Activated T-helper 1 cell treated with anti-CD3 and anti-CD28 coated beads, Interleukin-2, amount 50 U/mL, for 16 hours (primary cell): ENCODE measurements at regions not wholly inside any gene's neighbourhood (a gene's known extent, or its start where the extent isn't known, plus 50 kb on each side); places are given as distances from the start of the nearest gene placed in this dataset.

Experiments
- DNase-seq, 2 donors: peaks; one replicate each; pipeline ENCODE4 v3.0.0-alpha.2; 2020; ENCODE audit warnings: low read depth in 1 of 2, low spot score in 1 of 2

DNA sequence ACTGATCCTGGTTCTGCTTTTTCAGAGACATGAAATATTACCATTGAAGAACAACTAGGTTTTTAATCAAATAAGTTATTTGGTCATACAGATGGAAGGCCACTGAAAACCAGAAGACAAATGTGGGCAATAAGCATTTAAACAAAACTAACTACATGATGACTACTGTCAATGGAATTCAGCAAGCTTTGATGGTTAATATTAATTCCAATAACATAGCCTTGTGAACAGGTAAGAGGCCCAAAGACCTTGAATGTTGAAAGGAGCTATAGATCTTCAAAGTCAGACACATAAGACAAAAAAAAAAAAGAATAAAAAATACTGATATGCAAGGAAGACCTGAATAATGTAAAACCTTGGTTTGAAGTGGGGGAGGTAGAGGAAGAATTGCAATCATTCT, 1955.6 kb upstream of the CELF4 start:
- DNase-seq = no peak

- DNase-seq = no peak
Measured at GRCh38 chr18:39519741-39520140, 1954.1 kb upstream of the CELF4 start.

DNA sequence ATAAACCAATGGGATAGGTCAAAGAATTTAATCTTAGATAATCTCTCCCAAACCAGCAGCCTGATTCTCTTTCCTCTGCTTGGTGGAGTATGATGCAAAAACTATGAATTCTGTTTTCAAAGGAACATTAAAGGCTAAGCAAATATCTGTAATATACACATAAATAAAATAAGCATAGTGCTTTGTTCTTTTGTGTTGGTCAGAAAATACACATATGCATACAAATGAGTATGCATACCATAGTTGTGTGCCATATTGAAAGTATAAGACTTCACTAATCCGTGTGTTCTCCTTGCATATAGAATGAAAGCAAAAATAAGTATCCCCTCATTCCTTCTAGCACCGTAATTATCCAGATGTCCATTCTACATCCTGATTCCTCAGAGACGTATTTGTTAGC, 1949.7 kb upstream of the CELF4 start:
- no peak for DNase-seq

DNA sequence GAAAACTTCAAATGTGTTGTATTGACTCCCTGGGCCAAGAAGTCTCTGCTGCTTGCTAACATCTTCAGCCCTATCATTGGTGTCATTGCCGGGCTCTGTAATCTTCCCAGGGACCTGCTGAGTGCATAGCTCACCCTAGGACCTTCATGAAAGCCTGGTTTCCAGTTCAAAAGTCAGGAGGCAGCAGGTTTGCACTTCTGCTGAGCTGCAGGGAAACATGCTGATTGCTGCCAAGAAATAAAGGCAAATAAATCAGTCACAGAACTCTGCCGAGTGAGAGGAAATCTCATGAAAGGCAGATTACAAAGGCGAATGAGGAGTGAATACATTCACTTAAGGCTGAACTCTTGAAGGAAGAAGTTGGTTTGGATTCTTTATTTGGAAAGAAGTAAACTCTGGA, 1947.6 kb upstream of the CELF4 start:
- DNase-seq = no peak

DNA sequence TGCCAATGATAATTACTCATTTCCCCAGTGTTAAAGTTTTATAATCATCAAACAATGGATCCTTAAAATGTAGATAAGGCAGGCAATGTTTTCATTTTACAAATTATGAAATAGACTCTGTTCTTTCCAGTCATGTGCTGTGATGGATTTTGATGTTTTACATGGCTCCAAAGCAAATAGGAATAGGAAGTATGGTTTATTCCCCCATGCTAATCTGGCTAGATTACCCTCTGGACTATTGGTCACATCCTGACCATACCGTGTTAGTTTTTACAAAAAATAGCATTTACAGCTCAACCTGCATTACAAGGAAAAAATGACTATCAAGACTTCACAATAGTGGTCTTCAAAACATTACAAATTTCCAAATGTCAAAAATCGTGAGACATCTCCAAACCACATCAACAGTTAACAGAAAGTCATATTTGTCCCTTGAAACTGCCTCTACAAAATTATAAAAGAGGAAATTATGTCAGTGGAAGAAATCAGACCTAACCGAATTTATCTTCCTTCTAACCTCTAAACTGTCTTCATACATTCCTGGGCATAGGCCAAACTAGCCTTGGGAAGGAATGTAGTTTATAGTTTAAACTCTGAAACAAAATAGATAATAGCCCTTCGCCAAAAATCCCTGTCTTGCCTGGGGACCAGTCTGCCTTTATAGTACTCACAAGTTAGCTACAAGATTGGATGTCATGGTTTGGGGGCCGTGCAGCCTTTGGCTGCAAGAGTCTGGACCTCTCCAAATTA, 1941.2 kb upstream of the CELF4 start:
- DNase-seq = no peak

DNA sequence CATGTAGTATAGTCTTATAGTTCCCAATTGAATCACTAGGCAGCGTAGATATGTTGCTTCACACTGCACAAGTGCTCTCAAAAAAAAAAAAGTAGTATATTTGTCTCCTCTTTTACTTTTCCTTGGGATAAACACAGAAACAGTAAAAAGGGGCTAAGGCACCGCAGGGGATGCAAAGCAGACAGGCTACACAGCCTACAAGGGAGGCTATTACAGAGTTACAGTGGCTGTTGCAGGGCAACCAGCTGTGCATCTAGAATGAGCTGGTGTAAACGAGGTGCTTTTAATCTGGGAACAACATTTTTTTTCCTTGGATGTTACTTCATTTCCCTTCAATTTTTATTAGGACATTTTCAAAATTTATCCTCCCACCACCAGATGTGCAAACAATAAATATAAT, 1934.7 kb upstream of the CELF4 start:
- DNase-seq = no peak

DNA sequence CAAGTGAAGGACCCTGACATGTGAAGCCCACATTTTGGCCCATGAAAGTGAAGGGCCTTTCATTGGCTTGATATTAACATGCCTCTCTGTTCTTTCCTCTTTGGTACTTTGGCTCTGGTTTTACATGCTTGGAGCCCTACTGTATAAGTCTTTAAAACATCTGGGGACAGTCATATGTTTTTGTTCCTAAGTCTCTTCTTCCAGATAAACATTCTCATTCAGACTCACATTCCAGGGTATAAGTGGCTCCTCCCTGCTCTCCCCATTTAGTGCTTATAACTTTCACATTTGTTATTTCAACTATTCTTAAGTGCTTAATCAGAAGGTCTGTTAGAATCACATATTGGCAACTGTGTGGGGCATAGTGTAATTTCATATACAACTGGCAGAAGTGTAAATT, 1932.2 kb upstream of the CELF4 start:
- DNase-seq = no peak

DNA sequence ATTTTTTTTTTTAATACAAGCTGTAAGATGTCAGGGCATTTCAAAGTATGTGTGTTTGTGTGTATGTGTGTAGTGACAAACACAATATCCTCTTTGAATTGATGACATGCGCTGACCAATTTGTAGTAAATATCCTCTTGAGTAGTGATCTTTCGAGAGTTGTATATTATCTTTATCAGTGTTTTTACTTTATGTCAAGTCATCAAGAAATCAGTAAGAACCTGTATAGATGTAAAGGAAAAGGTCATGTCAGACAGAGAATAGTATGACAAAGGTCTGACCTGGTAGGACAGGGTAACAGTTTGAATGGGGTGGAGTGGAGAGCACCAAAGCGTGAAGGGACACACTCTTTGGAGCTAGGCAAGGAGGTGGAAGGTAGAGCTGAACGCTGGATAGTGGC, 1931.4 kb upstream of the CELF4 start:
- DNase-seq = no peak

DNA sequence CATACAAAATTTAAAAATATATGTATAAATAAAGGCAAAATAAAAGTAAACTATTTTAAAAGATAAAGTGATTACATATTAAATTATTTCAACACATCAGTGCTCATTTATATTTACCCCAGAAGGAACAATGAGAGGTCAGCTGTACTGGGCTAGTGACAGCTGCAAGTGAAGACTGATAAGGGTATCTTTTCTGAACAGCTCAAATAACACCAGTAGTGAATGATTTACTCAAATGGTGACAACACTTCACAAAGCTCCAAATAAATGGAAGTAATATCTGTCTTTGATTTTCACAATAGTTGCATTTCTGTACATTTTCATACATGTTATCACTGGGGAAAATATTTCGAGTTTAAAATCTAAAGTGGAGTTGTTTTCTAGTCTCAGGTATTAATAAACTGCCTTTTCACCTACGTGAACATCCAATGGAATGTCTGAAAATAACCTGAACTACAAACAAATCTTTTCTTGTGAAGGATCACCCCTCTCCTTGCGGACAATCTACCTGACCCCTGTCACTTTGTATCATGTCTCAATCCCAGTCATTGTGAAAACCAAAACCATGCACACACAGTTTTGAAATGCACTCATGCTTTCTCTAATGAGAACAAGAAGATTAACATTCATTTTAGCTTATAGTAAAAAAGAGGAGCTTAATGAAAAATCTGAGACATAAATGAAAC, 1928.8 kb upstream of the CELF4 start:
- DNase-seq = no peak

GRCh38 chr18:39491408-39491807, 1925.8 kb upstream of the CELF4 start:
- DNase-seq = no peak

DNA sequence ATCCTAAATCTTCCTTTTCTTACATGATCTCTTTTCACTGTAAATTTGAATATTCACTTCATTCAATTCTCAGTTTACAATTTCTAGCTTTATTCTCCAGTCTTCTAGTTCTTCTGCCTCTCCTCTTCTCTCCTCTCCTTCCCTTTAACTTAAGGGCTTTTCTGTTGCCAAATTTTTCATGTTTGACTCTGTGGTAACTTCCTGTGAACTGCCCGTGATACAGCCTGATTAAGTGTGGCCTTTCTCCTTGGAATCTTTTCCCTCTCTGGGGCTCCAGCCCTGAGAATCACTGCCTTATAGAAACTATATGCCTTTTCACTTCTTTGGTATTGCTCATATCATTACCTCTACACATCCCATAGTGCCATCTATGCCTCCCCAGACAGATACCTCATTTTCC, 1923.8 kb upstream of the CELF4 start:
- no peak for DNase-seq

DNA sequence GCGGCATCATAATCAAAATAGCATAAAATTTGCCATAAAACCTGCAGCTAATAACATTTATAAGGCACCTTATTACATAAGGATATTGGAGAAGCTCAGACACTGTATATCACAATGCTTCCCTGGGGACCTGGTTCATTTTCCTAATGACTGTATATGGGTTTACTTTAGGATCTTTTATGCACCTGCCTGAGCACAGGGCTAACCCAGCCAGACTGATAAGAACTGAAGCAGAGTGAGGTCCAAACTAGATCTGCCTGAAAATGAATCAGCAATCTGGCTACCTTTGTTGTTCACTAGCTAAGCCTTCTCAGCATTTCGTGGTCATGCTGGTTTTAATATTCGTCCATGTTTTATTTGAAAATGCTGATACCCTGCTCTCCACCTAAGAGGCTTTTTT, 1922.3 kb upstream of the CELF4 start:
- no peak for DNase-seq

- DNase-seq = no peak
Measured at GRCh38 chr18:39486268-39486667, 1920.7 kb upstream of the CELF4 start.

- no peak for DNase-seq
Measured at GRCh38 chr18:39485696-39486095, 1920.1 kb upstream of the CELF4 start.

DNA sequence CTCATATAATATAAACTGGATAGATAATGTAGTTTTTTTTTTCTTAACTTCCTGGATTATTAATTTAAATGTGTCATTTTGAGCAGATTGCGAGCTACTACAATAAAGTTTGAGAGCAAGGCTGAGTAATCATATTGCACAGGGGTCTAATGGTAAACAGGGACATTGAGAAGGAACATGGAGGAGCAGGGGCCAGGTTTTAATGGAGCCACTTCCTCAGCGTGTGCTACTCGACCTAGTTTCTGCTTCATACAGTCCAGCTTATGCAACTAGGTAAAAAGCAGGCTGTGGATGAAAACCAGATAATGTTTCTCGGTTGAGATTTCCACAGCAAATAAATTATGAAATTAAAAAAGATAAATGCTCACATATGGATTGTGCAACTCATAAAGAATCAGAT, 1915.7 kb upstream of the CELF4 start:
- no peak for DNase-seq

DNA sequence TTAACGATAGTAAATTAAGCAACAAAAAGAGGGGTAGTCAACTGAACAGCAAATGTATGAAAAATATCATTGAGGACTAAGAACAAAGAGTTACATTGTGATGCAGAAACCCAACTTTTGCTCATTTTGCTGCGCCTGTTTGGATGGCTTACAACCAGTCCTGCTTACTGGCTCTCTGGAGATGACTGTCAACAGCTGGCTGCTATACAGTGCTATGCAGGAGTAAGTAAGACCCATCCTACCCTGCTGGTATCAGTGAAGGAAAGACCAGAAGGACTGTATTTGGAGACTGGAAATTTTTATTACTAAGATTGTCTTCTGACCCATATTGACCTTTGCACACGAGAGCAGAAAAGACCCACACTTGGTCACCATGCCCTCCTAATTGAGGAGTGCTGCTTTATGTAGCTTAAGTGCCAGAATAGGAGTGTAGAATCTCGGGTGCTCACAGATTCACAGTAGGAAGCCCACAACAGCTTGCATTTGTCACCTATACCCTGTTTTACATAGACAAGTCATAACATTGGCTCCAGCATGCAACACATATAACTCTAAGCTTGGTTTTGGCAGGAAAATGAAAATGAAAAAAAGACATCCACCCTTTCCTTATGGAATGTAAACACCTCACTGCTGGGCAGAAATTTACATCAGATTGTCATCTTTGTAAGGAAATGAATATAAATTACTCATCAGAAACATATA, 1915.0 kb upstream of the CELF4 start:
- no peak for DNase-seq

DNA sequence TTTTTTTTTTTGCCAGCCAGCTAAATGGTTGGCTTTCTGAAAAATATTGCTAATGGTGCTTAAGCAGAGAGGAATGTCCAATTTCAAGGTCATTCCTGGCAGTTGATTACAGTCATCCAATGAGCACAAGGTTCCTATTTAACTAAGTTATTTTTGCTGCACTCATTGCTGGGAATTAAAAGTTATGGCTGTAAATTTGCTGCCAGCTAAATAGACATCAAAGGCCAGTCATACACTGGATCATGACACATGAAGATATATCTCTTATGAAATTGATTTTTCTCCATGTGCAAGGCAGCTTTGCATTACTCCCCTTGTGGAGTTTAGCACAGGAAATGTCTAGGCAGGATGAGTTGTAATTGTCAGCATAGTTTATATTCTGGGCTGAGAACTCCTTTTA, 1898.4 kb upstream of the CELF4 start:
- DNase-seq = no peak

DNA sequence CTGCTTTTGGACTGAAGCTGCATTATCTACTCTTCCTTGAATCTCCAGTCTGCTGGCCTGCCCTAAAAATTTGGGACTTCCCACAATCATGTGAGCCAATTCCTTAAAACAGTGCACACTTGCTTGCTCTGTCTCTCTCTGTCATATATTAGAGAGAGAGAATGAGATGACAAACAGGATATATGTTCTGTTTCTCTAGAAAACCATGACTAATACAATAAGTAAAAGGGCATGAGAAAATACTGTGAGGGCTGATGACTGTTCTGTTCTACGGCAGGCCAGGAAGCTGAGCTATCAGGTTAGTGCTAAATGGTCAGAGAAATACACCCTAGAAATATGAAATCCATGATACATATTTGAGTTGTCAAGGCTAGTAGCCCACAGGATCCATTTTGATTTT, 1896.8 kb upstream of the CELF4 start:
- DNase-seq = no peak

- no peak for DNase-seq
Measured at GRCh38 chr18:39460136-39460535, 1894.5 kb upstream of the CELF4 start.

DNA sequence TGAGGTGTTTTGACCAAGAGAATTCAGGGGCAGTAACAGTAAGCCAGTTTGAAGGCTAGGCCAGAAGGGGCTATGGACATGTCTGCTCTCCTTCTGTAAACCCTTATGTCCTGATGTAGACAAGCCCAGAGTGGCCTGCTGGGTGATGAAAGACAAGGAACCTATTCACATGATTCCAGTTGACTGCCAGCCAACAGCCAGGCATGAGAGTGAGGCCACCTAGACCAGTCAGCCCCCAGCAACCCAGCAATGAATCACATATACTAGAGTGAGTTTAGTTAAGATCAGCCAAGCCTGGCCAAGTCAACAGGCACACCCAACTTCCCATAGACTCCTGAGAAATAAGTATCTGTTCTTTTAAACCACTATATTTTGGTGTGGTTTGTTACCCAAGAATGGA, 1889.7 kb upstream of the CELF4 start:
- DNase-seq = no peak

DNA sequence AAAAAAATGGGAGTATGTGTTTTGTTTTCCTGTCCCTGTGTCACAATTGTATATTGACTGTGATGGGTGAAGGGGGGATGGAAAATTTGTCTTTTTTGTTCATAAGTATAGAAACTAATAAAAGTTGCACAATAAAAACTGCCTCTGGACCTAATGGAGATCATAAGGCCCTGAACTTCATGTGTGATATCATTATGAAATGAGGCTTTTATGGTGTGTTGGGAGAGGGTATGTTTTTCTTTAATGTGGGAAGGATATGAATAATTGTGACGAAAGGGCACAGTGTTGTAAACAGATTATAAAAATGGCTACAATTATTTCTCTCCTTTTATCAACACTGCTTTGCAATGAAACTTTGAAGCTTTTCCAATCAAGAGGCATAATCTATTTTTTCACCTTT, 1889.3 kb upstream of the CELF4 start:
- no peak for DNase-seq

GRCh38 chr18:39453882-39454281, 1888.3 kb upstream of the CELF4 start:
- DNase-seq = no peak
